Skeletal muscle tissue (tissue), 3 donors: ENCODE measurements at regions not wholly inside any gene's neighbourhood (a gene's known extent, or its start where the extent isn't known, plus 50 kb on each side); places are given as distances from the start of the nearest gene placed in this dataset.

Experiments used
- H3K27ac ChIP-seq: one replicate; pipeline ENCODE4 v1.7.0; 2013; ENCODE audit warnings: mild to moderate bottlenecking, low read depth, low read length, inconsistent platforms
- H3K27me3 ChIP-seq, 3 donors: one replicate each; pipeline ENCODE4 v1.7.0; 2013; ENCODE audit warnings: low read length in 3 of 3; ENCODE audit not compliant: control insufficient read depth in 3 of 3, insufficient read depth in 3 of 3
- H3K36me3 ChIP-seq, 3 donors: one replicate each; pipeline ENCODE4 v1.7.0; 2013; ENCODE audit warnings: low read length in 3 of 3; ENCODE audit not compliant: control insufficient read depth in 3 of 3, insufficient read depth in 3 of 3
- H3K4me1 ChIP-seq, 3 donors: one replicate each; pipeline ENCODE4 v1.7.0; 2013; ENCODE audit warnings: low read length in 3 of 3, mild to moderate bottlenecking in 3 of 3; ENCODE audit not compliant: control insufficient read depth in 3 of 3, insufficient read depth in 3 of 3
- H3K4me3 ChIP-seq, 3 donors: one replicate each; pipeline ENCODE4 v1.7.0; 2013; ENCODE audit warnings: low read length in 3 of 3
- H3K9ac ChIP-seq, 3 donors: one replicate each; pipeline ENCODE4 v1.7.0; 2013; ENCODE audit warnings: low read length in 3 of 3, mild to moderate bottlenecking in 3 of 3, moderate library complexity in 2 of 3, low read depth in 1 of 3
- H3K9me3 ChIP-seq, 3 donors: one replicate each; pipeline ENCODE4 v1.7.0; 2013; ENCODE audit warnings: low read length in 3 of 3; ENCODE audit not compliant: control insufficient read depth in 3 of 3
- donor health status: Osteomylitis.

- H3K4me1 ChIP-seq, result peaks cover 0 to 2% (median 0%) of the 10 kb centered on the region in 3 donors
- no peak overlapping the region for H3K4me3 ChIP-seq
- no peaks in the 10 kb centered on the region for H3K36me3 ChIP-seq
- no peak overlapping the region for H3K27ac ChIP-seq
- no peaks in the 10 kb centered on the region for H3K27me3 ChIP-seq
- no peaks in the 10 kb centered on the region for H3K9me3 ChIP-seq
- no peak overlapping the region for H3K9ac ChIP-seq
Observed at GRCh38 chr5:96072791-96073165, 111.1 kb upstream of the ELL2 start.

DNA sequence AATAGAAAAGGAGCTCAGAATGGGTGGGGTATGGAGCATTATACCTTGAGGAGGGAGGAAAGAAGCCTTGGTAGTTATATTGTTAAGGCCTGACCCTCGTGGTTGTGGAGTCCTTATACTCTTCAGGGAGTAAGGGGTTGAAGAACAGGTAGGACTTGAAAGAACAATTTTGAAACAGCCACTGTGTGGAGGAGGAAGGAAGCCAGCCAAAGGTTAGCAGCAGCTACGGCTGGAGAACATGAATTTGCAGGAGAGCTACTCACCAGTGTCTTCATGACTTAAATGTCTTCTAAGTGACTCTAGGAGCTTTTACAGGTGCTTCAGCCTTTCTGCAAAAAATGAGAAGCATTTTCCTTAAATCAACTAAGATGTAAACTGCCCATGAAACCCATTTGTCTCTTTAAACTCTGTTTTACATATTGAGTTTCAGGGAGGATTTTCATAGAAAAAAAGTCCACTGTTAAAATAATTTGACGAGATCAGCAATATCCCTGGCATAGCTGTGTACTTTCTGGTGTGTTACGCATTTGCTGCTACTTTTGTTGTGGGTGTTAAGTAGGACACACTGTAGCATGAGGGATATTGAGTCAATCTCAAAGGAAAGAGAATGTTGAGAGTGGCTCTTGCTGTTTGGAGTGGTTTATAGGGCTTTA lies 110.6 kb upstream of the ELL2 start:
- no peaks in the 10 kb centered on the region for H3K9me3 ChIP-seq
- H3K27me3 ChIP-seq, result no peaks in the 10 kb centered on the region
- H3K4me3 ChIP-seq, result no peak overlapping the region
- no peak overlapping the region for H3K27ac ChIP-seq
- no peak overlapping the region for H3K9ac ChIP-seq
- H3K4me1 ChIP-seq, result peaks cover 0 to 2% (median 0%) of the 10 kb centered on the region in 3 donors
- H3K36me3 ChIP-seq, result no peaks in the 10 kb centered on the region

- Histone ChIP-seq H3K27ac (no peak overlapping the region), H3K9ac (no peak overlapping the region), H3K27me3 (no peaks in the 10 kb centered on the region), H3K4me1 (peaks cover 0 to 2% (median 0%) of the 10 kb centered on the region in 3 donors), H3K36me3 (no peaks in the 10 kb centered on the region), H3K9me3 (no peaks in the 10 kb centered on the region), H3K4me3 (no peak overlapping the region)
Observed at GRCh38 chr5:96070622-96071225, 109.1 kb upstream of the ELL2 start.

DNA sequence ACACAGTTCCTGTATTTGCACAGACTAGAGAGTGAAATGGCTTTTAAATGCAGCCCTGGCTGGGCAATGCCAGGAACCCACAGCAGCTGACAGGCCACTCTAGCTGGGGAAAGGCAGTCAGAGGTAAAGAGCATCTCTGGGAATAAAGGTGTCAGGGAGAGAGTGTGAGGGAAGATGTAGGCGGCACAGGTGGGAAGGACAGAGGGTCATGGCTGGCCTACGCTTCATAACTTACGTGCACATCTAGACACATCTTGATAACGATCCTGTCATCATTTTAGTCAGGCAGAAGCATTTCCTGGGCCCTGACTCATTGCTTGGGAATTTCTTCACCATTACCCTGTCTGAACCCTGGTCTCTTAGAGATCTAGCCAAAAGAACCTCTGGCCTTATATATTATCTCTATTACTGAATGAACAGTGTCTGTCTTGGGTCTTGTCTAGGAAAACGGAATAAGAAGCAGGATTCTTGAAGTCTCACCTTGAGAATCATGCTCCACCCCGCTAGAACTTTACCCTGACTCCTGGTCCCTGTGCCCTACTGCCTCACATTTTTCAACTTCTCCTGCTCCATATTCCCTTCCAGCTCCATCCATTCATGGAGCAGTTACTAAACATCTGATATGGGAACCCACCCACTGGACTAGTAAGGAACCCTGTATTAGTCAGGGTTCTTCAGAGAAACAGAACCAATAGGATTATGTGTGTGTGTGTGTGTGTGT lies 106.4 kb upstream of the ELL2 start:
- no peak overlapping the region for H3K9ac ChIP-seq
- no peaks in the 10 kb centered on the region for H3K9me3 ChIP-seq
- no peak overlapping the region for H3K4me3 ChIP-seq
- no peaks in the 10 kb centered on the region for H3K27me3 ChIP-seq
- no peaks in the 10 kb centered on the region for H3K36me3 ChIP-seq
- peaks cover 0 to 2% (median 0%) of the 10 kb centered on the region in 3 donors for H3K4me1 ChIP-seq
- H3K27ac ChIP-seq, result no peak overlapping the region

- no peaks in the 10 kb centered on the region for H3K36me3 ChIP-seq
- H3K4me1 ChIP-seq, result peaks cover 0 to 2% (median 0%) of the 10 kb centered on the region in 3 donors
- no peak overlapping the region for H3K27ac ChIP-seq
- no peak overlapping the region for H3K9ac ChIP-seq
- no peaks in the 10 kb centered on the region for H3K27me3 ChIP-seq
- no peaks in the 10 kb centered on the region for H3K9me3 ChIP-seq
- H3K4me3 ChIP-seq, result no peak overlapping the region
Observed at GRCh38 chr5:96067251-96067650, 105.6 kb upstream of the ELL2 start.

- H3K27me3 ChIP-seq, result no peaks in the 10 kb centered on the region
- no peaks in the 10 kb centered on the region for H3K9me3 ChIP-seq
- H3K4me3 ChIP-seq, result no peak overlapping the region
- H3K4me1 ChIP-seq, result peaks cover 0 to 2% (median 0%) of the 10 kb centered on the region in 3 donors
- H3K27ac ChIP-seq, result no peak overlapping the region
- no peaks in the 10 kb centered on the region for H3K36me3 ChIP-seq
- H3K9ac ChIP-seq, result no peak overlapping the region
Observed at GRCh38 chr5:96066386-96066719, 104.7 kb upstream of the ELL2 start.

DNA sequence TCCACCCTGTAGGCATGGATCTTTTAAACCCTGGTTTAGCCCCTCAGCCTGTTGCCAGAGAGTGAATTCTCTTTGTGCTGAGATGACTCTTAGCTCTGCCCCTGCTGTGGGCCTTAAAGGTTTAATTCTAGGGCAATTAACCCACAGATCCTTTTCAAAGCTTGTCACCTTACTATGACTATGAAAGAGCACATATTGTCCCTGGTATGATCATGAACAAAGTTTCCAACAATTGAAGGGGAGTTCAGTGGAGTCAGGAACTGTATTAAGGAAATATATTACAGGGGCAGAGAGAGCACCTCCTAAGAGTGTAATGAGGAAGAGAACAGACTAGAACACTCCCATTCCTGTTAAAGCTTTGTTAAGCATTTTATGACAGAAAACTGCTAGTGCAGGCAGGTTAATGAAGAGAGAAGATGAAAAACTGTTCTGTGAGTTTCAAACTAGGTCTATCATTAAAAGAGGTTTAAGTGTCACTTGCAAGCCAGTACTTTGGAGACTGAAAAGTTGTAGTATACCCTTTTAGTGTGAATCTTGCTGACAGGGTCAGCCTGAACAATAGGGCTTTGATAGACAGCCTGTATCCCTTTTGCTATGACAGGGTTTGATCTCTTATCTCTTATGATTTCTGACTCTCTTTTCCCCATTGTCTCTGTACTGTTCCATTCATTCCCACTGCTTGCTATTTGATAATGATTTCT lies 104.2 kb upstream of the ELL2 start:
- no peak overlapping the region for H3K4me3 ChIP-seq
- peaks cover 0 to 2% (median 0%) of the 10 kb centered on the region in 3 donors for H3K4me1 ChIP-seq
- no peaks in the 10 kb centered on the region for H3K9me3 ChIP-seq
- no peak overlapping the region for H3K9ac ChIP-seq
- H3K36me3 ChIP-seq, result no peaks in the 10 kb centered on the region
- no peaks in the 10 kb centered on the region for H3K27me3 ChIP-seq
- H3K27ac ChIP-seq, result no peak overlapping the region

GRCh38 chr5:96064877-96065276 lies 103.2 kb upstream of the ELL2 start:
- H3K9me3 ChIP-seq, result no peaks in the 10 kb centered on the region
- no peak overlapping the region for H3K4me3 ChIP-seq
- H3K4me1 ChIP-seq, result peaks cover 0 to 2% (median 0%) of the 10 kb centered on the region in 3 donors
- H3K27ac ChIP-seq, result no peak overlapping the region
- no peak overlapping the region for H3K9ac ChIP-seq
- H3K36me3 ChIP-seq, result no peaks in the 10 kb centered on the region
- H3K27me3 ChIP-seq, result no peaks in the 10 kb centered on the region

- H3K9ac ChIP-seq, result no peak overlapping the region
- no peaks in the 10 kb centered on the region for H3K27me3 ChIP-seq
Observed at GRCh38 chr5:96062836-96063235, 101.2 kb upstream of the ELL2 start.

GRCh38 chr5:96058084-96058483 lies 96.4 kb upstream of the ELL2 start:
- Histone ChIP-seq H3K9ac (no peak overlapping the region), H3K27ac (no peak overlapping the region), H3K36me3 (no peaks in the 10 kb centered on the region), H3K27me3 (no peaks in the 10 kb centered on the region), H3K4me3 (no peak overlapping the region), H3K4me1 (peaks cover 0 to 2% (median 0%) of the 10 kb centered on the region in 3 donors), H3K9me3 (no peaks in the 10 kb centered on the region)

More at GRCh38 chr5:96062836-96063235, 101.2 kb upstream of the ELL2 start:
- Histone ChIP-seq H3K4me3 (no peak overlapping the region), H3K36me3 (no peaks in the 10 kb centered on the region), H3K27ac (no peak overlapping the region), H3K4me1 (no peaks in the 10 kb centered on the region), H3K9me3 (no peaks in the 10 kb centered on the region)
